AG10803 (cell line): ENCODE measurements at regions not wholly inside any gene's neighbourhood (a gene's known extent, or its start where the extent isn't known, plus 50 kb on each side); places are given as distances from the start of the nearest gene placed in this dataset.
"Not testable (repeated sequence)": the region's sequence is repeated elsewhere in the genome, so short reads cannot be mapped to it uniquely, and the experiment has no call there.

Experiments
- DNase-seq: peaks from one replicate; pipeline ENCODE4 v3.0.0; 2010; ENCODE audit warnings: low read depth
- H3K4me3 ChIP-seq: 2 replicates; pipeline ENCODE4 v1.5.1; 2011; ENCODE audit warnings: mild to moderate bottlenecking, low read length, control low read depth
- TF ChIP-seq, protein P1 (sequence below): conservative IDR thresholded peaks from 2 replicates; pipeline ENCODE4 v1.5.1; 2011; ENCODE audit warnings: mild to moderate bottlenecking, low read length, control low read depth, inconsistent platforms

DNA sequence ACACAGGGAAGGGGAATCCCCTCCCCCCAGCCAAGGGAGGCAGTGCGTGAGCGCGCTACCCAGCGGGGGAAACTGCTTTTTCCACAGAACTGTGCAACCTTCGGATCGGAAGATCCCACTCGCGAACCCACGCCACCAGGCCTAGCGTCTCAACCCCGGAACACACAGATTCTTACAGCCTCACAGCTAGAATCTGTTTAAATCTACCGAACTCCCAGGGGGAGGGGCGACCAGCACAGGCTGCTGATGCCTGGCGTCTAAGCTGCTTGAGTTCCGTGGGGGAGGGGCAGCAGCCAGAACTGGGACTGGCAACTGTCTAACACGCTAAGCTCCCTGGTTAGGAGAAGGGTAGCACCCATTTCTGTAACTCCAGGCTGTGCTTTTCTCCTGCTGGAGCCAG is 217.3 kb upstream of the TENT5A start:
- TF ChIP-seq, protein P1, sequence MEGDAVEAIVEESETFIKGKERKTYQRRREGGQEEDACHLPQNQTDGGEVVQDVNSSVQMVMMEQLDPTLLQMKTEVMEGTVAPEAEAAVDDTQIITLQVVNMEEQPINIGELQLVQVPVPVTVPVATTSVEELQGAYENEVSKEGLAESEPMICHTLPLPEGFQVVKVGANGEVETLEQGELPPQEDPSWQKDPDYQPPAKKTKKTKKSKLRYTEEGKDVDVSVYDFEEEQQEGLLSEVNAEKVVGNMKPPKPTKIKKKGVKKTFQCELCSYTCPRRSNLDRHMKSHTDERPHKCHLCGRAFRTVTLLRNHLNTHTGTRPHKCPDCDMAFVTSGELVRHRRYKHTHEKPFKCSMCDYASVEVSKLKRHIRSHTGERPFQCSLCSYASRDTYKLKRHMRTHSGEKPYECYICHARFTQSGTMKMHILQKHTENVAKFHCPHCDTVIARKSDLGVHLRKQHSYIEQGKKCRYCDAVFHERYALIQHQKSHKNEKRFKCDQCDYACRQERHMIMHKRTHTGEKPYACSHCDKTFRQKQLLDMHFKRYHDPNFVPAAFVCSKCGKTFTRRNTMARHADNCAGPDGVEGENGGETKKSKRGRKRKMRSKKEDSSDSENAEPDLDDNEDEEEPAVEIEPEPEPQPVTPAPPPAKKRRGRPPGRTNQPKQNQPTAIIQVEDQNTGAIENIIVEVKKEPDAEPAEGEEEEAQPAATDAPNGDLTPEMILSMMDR, result no peak
- no peak overlapping the region for H3K4me3 ChIP-seq
- DNase-seq, result no peak

DNA sequence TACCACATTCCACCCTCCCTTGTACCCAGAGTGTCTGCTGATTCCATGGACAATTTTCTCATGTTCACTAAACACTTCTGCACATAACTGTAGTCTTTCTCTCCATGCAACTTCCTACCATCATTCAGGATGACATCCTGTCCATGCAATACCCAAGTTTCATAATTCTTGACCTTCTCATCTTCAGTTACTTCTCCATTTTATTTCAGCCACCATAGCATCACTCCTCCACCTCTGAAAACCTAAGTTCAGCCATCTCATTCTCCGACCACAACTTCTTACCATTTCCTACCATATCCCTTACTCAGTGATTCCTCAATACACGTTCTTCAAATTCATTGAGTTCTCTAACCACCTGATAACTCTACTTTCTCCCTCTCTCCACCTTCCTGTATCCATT is 216.5 kb upstream of the TENT5A start:
- no peak for DNase-seq
- TF ChIP-seq, protein P1, result no peak
- H3K4me3 ChIP-seq, result no peak overlapping the region

DNA sequence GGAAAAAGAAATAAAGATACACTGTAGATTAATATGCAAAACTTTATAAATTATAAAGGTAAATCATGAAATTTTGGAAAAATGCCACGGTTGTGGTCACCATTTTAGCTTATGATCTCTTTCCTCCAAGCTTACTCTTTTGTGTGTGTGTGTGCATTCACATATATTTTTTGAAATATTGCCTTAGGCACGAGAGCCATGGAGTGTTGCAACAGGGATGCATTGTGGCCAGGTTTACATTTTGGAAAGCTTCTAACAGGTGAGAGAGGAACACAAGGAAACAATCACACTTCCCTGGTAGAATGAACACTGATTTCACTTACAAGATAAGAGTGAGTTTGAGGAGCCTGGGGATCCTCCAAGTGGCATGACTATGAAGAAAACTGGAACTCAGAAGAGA is 214.5 kb upstream of the TENT5A start:
- DNase-seq, result no peak
- TF ChIP-seq, protein P1, result no peak
- H3K4me3 ChIP-seq, result no peak overlapping the region

DNA sequence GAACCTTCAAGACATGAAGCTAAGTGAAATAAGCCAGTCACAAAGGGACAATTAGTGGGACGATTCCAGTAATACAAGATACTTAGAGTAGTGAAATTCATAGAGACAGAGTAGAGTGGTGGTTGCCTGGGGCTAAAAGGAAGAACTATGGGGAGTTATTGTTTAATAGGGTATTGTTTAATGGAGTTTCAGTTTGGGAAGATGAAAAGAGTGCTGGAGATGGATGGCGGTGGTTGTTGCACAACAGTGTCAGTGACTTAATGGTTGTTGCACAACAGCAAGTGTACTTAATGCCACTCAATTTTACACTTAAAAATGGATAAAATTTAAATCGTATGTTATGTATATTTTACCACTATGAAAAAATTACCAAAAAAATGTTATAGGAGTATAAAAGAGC is 209.7 kb upstream of the TENT5A start:
- TF ChIP-seq, protein P1, result no peak

DNA sequence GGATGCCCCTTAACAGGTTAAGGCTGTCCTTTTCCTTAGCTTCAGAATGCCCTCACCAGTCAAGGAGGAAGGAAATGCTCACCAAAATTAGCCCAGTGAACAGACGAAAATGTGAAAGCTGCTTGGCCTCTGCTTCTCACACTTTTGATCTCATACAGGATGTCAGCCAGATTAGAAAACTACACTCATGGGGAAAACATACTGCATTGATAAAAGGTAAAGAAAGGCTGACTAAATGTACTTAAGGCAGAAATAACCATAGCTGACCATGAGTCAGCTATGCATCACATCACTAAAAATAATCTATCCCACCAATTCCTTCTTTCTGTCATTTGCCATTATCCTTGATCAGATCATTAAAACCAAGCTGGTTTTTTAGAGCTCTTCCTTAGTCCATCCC is 198.4 kb upstream of the TENT5A start:
- H3K4me3 ChIP-seq, result no peak overlapping the region
- peak; percentile 29 for DNase-seq
- TF ChIP-seq, protein P1, result no peak

More for the DNA sequence above, 209.7 kb upstream of the TENT5A start:
- H3K4me3 ChIP-seq, result no peak overlapping the region
- no peak for DNase-seq

DNA sequence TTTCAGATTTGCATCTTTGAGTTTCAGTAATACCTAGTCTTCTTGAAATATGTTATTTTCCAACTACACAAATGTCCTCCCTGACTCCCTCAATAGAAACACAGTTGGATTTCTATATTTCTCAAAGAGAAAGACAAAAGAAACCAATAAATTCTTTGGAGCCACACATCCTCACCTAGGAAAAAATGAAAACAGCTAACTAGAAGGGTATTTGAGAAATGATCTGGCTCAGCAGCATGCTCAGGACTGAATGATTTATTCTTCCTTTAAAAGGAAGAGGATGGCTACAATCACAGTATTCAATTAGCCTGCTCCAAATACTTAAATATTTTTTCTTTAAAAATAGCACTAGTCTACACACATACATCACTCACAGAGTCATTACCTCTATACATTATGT is 196.4 kb upstream of the TENT5A start:
- no peak for DNase-seq

DNA sequence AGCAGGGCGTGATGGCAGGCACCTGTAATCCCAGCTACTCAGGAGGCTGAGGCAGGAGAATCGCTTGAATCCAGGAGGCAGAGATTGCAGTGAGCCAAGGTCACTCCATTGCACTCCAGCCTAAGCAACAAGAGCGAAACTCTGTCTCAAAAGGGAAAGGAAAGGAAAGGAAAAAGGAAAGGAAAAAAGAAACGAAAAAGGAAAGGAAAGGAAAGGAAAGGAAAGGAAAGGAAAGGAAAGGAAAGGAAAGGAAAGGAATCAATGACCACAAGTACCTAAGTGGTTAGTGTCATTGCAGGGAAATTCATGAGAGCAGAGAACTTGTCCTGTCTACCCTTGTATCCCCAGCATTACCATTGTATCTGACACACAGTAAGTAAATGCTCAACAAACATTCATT is 195.7 kb upstream of the TENT5A start:
- DNase-seq, H3K4me3 ChIP-seq: not testable (repeated sequence)

More for the DNA sequence above, 196.4 kb upstream of the TENT5A start:
- TF ChIP-seq, protein P1, result no peak
- H3K4me3 ChIP-seq, result no peak overlapping the region

DNA sequence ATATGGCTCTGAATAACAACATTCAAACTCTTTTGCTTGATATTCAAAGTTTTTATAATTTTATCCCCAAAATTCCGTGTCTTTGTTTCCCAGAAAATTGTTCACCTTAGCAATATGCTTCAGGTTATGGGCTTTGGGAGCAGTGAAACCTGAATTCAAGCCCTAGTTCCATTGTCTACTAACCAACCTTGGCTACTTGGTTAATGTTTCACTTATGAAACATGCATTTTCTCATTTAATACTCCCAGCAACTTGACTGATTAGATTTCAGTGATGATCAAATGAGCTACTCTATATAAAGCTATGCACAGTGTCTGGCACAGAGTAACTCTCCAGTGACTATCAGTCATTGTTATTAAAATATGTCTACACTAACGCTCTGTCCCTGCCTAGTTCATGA is 192.2 kb upstream of the TENT5A start:
- DNase-seq, result no peak
- TF ChIP-seq, protein P1, result no peak
- H3K4me3 ChIP-seq, result no peak overlapping the region

DNA sequence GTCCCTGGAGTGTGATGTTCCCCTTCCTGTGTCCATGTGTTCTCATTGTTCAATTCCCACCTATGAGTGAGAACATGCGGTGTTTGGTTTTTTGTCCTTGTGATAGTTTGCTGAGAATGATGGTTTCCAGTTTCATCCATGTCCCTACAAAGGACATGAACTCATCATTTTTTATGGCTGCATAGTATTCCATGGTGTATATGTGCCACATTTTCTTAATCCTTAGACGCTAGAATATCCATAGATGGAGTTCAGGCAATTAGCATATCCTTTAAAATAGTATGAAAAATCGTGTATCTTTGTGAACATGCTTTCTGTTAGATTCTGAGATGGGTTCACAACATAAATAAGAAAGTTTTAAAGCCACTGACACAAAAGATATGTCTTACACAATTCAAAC is 190.4 kb upstream of the TENT5A start:
- DNase-seq, H3K4me3 ChIP-seq: not testable (repeated sequence)
